Keratinocyte (primary cell): ENCODE measurements at regions not wholly inside any gene's neighbourhood (a gene's known extent, or its start where the extent isn't known, plus 50 kb on each side); places are given as distances from the start of the nearest gene placed in this dataset.

Experiments
- EZH2 ChIP-seq: IDR thresholded peaks from one replicate; pipeline ENCODE4 v1.6.1; 2012; ENCODE audit warnings: inconsistent platforms, mild to moderate bottlenecking, low read length, moderate library complexity
- TF ChIP-seq, protein P1 (sequence below), 3 experiments: IDR thresholded peaks in 1 of 3; conservative IDR thresholded peaks in 1 of 3; optimal IDR thresholded peaks in 1 of 3; 2 replicates in 2 of 3; 3 replicates in 1 of 3; pipeline versions ENCODE3 to v1.5.1; 2011; ENCODE audit warnings: low read length in 3 of 3, mild to moderate bottlenecking in 3 of 3, moderate library complexity in 2 of 3, control low read depth in 1 of 3, inconsistent platforms in 1 of 3; ENCODE audit not compliant: insufficient read depth in 2 of 3; ENCODE audit errors: extremely low read depth in 1 of 3

GRCh38 chr2:7592618-7593140 lies 675.5 kb downstream of the RNF144A start:
- no peak for TF ChIP-seq EZH2
- TF ChIP-seq, protein P1, sequence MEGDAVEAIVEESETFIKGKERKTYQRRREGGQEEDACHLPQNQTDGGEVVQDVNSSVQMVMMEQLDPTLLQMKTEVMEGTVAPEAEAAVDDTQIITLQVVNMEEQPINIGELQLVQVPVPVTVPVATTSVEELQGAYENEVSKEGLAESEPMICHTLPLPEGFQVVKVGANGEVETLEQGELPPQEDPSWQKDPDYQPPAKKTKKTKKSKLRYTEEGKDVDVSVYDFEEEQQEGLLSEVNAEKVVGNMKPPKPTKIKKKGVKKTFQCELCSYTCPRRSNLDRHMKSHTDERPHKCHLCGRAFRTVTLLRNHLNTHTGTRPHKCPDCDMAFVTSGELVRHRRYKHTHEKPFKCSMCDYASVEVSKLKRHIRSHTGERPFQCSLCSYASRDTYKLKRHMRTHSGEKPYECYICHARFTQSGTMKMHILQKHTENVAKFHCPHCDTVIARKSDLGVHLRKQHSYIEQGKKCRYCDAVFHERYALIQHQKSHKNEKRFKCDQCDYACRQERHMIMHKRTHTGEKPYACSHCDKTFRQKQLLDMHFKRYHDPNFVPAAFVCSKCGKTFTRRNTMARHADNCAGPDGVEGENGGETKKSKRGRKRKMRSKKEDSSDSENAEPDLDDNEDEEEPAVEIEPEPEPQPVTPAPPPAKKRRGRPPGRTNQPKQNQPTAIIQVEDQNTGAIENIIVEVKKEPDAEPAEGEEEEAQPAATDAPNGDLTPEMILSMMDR (optimal IDR thresholded peaks at IDR 0.05 in 1 of 3, IDR thresholded peaks at IDR 0.05 in 1 of 3, conservative IDR thresholded peaks at IDR 0.05 in 1 of 3; ENCODE audit: extremely low read depth in 1 of 3, insufficient read depth in 2 of 3, low read length in 3 of 3) = no peak
